ENCODE measurements at regions not wholly inside any gene's neighbourhood (a gene's known extent, or its start where the extent isn't known, plus 50 kb on each side); places are given as distances from the start of the nearest gene placed in this dataset.
"Not testable (repeated sequence)": the region's sequence is repeated elsewhere in the genome, so short reads cannot be mapped to it uniquely, and the experiment has no call there.

GRCh38 chr1:60949154-60949825 is 133.1 kb upstream of the NFIA start:
- no peak for DNase-seq

DNA sequence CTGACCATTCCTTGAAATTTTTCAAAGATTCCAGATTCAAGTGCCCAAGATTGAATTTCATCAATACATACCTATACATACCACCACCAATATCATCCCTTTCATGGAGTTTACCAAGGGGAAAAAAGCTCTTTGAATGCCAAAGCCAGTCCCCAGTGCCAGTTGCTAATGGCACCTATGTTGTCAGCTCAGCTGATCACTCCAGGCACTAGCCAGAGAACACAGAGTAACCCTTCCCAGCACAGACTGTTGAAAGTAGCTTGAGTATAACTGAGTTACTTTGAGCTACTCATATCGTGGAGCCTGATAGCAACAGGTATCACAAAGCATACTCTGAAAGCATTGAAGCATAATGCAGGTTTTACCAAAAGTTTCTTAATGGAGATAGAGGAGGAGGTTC is 133.9 kb upstream of the NFIA start:
- no peak for DNase-seq

DNA sequence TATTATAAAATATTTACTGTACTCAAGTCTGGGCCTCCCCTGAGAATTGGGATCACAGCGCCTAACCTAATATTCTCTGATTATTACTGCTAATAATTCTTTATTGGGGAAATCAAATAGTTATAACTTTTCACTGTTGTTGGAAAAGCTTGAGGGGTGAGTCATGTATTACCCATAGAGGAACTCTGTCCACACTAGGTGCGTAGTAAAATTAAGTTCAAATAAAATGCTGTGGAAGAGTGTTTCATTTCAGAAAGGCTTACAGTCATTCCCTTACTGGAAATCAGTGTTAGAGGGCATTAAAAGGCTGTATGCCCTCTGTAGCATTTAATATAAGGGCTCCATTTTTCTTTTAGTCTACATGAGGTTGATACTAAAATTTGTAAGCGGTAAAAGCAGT is 135.0 kb upstream of the NFIA start:
- DNase-seq: no peak

- no peak for DNase-seq
These were observed 139.3 kb upstream of the NFIA start for GRCh38 chr1:60942896-60943638.

GRCh38 chr1:60942291-60942690 is 140.1 kb upstream of the NFIA start:
- DNase-seq: no peak

DNA sequence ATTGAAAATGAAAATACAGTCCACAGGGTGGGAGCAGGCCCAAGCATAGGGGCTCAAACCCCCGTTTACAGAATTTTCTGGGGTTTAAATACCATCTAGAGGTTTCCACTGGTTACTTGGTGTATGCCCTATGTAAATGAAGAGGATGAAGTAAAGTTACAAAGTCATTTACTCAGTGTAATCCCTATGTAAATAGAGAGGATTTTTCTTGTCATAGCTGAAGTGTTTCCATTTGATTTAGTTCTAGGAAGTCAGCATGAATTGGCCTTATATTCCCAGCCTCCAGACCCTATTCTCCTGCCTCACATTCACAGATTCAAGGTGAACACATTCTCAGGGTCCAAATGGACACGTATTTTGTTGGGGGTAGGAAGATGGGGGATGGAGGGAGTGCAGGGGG is 141.7 kb upstream of the NFIA start:
- not testable (repeated sequence) for DNase-seq

- DNase-seq: no peak
These were observed 144.6 kb upstream of the NFIA start for GRCh38 chr1:60937720-60938119.

DNA sequence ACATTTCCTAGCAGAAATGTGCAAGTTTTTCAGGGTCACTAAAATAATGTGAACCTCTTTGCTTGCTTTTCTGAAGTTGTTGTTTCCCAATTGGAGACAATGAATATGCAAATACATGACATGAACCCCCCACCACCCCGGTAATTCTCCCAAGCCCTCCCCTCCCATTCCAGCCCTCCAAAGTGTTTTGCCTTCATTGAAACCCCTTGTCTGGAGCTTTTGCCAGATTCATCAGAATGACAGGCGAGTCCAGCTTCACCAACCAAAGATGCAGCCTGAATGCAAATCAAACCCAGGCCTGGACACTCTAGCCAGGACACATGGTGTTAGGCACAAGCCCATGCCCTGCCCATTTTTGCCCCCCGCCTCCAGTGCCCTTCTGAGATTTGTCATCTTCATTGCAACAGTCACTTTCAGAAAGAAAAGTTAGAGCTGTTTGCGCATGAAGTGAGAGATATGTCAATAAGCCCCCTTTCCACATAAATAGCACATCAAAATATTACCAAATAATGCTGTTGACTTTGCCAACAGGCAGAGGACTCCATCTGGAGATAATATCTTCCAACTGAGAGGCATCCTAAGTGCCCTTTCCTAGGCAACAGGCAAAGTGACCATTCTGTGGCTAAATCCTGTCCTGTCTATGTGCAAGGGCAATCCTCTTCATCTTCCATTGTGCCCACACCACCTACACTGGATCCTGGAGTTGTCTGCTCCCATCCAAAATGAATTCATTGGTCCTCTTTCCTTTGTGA is 145.6 kb upstream of the NFIA start:
- no peak for DNase-seq

DNA sequence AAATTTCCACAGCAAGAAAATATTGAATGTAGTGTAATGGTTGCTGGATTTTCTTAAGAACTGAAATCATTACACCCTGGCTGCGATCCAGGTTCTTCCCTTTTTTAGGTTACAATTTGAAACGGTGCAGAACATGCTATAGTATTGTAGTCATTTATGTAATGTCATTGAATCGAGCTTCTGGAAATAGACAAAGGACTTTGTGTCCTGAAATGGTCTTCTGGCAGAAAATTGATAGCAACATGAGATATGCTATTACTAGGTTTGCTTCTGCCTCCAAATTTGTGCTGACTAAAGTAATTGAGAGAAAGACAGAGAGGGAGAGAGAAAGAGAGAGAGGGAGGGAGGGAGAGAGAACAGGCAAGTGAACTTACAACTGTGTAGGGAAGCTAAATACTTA is 146.2 kb upstream of the NFIA start:
- DNase-seq: peak; percentile 11

DNA sequence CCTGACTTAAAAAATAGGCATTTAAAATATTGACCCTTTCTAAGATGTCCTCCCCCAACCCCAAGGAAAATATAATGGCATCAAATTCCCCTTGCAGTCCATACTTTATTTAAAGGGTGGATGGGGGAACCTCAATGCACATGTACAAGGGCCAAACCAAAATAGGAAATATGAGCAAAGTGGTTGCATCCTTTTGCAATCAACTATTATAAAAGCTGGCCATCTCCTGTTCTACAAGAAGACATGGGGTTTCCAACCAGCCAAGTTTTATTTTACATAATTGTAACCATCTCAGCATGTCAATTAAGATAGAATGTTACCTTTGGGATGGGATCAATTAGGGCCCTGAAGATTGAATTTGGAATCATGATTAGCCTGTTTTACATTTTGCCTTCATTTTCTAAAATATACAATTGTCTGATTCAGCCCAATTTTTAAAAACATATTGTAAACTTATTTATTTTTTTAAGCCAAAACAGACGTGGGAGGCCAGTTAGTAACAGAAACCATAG is 146.7 kb upstream of the NFIA start:
- no peak for DNase-seq

DNA sequence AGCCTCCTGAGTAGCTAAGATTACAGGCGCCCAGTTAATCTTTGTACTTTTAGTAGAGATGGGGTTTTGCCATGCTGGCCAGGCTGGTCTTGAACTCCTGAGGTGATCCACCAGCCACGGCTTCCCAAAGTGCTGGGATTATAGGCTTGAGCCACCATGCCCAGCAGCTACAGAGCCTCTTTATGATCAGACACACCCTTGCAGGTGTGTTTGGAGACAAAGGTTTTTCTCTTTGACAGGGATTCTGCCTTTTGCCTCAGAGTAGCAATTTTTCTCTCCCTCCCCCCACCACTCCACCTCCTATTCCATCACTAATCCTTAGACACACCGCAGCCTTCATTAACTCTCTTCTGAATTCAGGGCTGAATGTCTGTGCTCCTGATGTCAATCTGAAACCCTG is 152.2 kb upstream of the NFIA start:
- DNase-seq: no peak

- no peak for DNase-seq
These were observed 157.2 kb upstream of the NFIA start for GRCh38 chr1:60924964-60925798.

GRCh38 chr1:60924165-60924564 is 158.2 kb upstream of the NFIA start:
- no peak for DNase-seq

GRCh38 chr1:60923389-60924087 is 158.8 kb upstream of the NFIA start:
- DNase-seq: no peak

- no peak for DNase-seq
These were observed 160.1 kb upstream of the NFIA start for GRCh38 chr1:60922304-60922703.

- DNase-seq: no peak
These were observed 161.2 kb upstream of the NFIA start for GRCh38 chr1:60921175-60921574.

DNA sequence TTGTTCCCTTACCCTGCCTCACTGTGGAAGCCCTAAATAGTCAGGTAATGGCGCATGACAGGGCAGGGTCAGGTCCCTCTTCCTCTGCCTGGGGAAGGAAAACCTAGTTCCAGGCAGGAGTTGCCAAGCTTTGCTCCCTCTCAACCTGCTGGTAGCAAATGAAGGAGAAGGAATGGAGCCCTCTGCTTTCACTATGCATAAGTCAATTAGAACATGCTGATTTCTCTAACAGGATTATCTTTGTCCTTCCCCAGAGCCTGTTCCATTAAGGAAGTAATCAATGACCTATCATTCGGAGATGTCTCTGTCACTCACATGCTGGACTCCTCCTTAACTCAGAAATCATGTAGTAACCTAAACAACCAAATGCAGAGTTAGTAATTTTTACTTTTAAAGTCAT is 161.8 kb upstream of the NFIA start:
- DNase-seq: no peak

GRCh38 chr1:60918867-60919266 is 163.5 kb upstream of the NFIA start:
- no peak for DNase-seq

- no peak for DNase-seq
These were observed 165.5 kb upstream of the NFIA start for GRCh38 chr1:60916906-60917305.

- DNase-seq: no peak
These were observed 166.2 kb upstream of the NFIA start for GRCh38 chr1:60916199-60916598.

DNA sequence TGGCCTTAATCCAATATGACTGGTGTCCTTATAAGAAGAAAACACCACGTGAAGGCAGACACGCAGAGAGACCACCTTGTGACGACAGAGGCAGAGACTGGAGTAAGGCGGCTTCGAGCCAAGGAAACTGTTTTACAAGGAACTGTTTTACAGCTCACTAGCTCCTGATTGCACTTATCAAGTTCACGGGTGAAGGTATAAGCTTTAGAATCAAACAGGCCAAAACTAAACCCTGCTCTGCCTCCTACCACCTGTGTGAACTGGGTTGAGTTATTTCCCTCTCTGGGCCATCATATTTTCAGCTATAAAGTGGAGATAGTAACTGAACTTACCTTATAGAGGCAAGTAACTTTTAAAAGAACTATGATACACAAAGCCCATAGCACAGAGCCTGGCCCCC is 166.9 kb upstream of the NFIA start:
- no peak for DNase-seq

- no peak for DNase-seq
These were observed 167.4 kb upstream of the NFIA start for GRCh38 chr1:60914982-60915381.
